ENCODE measurements at regions not wholly inside any gene's neighbourhood (a gene's known extent, or its start where the extent isn't known, plus 50 kb on each side); places are given as distances from the start of the nearest gene placed in this dataset.
A peak's percentile ranks its signal among the peaks of the same experiment; 100 is the strongest.

DNA sequence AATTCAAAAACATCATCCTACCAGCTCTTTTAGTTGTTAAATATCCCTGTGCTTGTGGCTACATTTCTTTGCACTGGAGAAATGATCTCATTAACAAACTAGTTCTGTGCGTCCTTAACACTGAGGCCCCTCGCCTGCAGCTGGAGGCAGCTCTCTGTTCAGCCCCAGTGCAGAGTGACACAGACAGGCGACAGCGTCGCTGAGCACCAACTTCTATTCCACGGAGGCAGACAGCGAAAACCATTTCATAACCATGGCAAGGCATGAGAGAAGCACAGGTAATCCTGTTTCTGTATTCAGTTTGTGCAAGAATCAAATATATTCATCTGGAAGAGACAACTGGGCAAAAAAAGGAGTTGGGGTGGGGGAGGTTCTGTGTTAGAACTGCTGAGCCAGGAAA, 530.7 kb downstream of the ZIC1 start:
- DNase-seq: peak; percentile 12

GRCh38 chr3:147940405-147941193, 531.4 kb downstream of the ZIC1 start:
- no peak for DNase-seq

GRCh38 chr3:147941969-147942368, 532.8 kb downstream of the ZIC1 start:
- no peak for DNase-seq

DNA sequence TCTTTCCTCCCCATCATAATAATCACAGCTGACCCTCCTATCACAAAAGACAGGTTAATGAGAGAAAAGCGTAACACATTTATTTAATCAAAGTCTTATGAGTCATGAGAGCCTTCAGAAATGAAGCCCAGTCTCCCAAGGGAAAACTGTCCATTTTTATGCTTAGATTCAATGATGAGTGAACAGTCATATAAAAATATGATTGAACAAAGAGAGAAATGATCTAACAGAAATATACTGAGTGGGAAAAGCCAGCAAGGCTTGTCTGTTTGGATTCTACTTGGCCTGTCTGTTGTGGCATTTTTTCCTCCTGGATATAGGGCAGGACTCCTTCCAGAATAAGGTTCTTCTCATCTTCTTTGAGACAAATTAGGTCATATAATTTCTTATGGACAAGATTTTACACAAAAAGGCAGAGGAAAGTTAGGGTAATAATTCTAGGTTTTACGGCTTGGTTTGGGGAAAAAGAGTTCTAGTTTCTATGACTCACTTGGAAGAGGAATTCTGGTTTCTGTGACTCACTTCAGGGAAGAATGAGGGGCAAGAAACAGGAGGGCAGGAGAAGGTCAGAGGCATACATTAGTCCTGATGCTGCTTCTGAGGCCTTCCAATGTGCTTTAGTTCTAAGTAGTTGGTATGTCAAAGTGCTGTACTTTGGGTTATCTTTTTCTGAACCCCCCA, 534.2 kb downstream of the ZIC1 start:
- no peak for DNase-seq

GRCh38 chr3:147945968-147946519, 536.9 kb downstream of the ZIC1 start:
- peak; percentile 35 for DNase-seq

GRCh38 chr3:147956615-147957014, 547.5 kb downstream of the ZIC1 start:
- DNase-seq: no peak

- no peak for DNase-seq
Measured at GRCh38 chr3:147958754-147959153, 549.6 kb downstream of the ZIC1 start.

DNA sequence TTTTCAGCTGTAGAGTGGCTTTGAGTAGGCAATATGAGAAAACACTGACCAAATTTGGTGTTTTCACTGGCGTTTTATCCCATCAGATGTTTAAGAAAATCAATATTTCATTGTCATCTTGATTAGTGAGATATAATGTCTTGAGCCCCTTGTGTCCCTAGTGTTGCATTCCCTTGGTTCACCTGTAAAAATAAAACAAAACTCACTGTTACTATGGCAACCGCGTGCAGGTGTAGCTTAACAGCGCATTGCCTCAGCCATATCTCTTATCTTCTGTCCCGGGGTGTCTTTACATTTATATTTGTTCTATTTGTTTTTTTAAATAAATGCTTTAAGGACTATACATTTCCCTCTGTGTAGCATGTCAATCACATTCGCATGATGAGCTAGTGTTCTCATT, 551.6 kb downstream of the ZIC1 start:
- DNase-seq: no peak

DNA sequence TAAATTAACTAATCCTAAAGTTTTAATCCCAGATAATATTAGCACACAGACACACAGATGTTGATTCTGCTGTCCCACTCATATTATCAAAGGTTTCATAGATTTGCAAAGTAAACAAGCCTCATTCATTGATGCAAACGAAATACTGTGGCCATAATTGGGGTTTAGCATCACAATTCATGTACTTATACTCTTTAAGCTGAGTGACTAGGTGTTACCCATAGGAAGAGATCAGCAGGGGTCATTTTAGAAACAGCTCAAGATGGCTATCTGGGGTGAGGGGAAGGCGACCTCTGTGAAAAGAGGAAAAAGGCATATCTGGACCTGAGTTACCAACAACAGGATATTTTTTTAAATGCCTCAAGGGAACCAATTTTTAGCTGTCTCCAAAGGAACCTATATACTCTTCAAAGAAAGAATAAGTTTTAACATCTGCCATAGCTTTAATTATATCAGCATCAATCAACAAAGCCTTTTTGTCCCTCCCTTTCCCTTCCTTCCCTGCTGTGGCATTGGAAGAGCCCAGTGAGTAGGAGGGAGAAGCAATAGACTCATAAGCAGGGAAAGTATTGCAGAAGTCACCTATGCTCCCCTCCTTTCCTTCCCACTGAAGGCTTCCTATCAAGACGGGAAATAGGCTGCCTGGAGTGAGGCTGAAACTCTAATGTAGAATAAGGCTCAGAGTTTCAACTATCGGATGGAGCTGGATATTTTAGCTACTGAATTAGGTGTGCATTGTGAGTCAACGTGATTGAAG, 553.4 kb downstream of the ZIC1 start:
- no peak for DNase-seq

- DNase-seq: no peak
Measured at GRCh38 chr3:147963711-147964110, 554.5 kb downstream of the ZIC1 start.

DNA sequence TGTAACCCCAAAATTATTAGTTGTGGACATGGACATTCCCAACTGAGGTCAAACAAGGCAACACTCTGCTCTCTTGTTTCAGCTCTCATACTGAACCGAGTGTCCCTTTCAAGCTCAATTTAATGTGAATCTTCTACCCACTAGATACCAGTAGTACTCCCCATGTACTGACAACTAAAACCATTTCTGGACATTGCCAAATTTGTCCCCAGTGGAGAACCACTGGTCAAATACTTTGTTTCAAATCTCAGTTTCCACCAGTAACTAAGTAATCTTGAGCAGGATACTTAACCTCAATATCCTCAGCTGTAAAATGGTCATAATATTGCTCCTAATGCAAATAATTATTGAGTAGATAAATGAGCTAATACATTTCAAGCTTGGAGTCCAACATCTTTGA, 566.0 kb downstream of the ZIC1 start:
- no peak for DNase-seq

DNA sequence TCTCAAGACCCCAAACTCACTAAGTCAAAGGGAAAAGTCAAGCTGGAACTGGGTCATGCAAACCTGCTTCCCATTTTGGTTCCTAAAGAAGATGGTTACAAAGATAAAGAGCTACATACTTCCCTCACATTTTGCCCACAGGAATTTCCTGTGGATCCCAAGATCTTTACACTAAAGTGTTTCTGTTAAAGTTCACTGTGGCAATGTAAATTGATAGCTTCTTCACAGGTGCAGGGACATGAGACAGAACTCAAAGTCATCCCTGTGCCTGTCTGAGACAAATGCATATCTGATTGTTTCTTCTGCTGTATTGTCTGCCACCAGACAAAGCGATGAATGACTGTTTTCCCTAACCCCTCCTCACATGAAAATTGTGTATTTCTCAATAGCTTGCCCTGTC, 567.8 kb downstream of the ZIC1 start:
- DNase-seq: no peak

- DNase-seq: no peak
Measured at GRCh38 chr3:147987549-147987948, 578.4 kb downstream of the ZIC1 start.

- DNase-seq: no peak
Measured at GRCh38 chr3:147989344-147989743, 580.2 kb downstream of the ZIC1 start.

DNA sequence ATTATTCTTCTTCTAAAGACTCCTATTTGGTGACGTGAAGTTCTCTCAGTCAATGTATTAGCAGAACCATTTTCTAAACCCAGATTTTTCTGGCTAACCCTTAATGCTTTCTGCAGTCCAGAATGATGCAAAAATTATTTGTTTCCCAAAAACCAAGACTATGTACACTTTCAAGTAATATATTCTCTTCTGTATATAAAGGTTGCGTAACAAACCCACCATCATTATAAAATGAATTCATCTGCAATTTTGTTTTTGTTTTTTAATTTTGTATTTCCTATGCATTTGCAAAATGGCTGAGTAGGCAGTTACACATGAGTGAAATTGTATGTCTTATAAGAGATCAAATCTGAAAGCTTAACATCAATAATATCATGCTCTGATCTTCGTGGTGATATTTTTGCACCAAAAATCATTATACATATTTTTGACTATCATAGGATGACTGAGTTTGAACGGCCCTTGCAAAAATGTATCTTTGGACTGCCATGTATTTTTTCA, 593.6 kb downstream of the ZIC1 start:
- DNase-seq: no peak

DNA sequence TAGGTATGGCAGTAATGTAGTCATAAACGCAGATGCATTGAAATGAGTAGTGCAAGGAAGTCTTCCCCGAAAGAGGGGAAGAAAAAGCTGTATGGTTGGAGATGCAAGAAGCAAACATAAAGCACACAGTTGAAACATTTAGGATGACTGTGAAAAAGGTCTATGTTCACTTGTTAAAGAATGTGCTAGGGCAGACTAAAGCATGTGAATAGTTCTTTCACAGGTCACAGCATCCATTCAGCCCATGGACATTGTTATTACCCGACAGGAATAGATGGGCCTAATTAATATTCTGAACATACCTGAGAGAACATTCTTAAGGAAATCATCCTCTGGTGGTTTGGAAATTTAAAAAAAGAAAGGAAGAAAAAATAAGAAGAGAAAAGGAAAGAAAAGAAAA, 595.2 kb downstream of the ZIC1 start:
- no peak for DNase-seq

GRCh38 chr3:148005456-148005855, 596.3 kb downstream of the ZIC1 start:
- no peak for DNase-seq

DNA sequence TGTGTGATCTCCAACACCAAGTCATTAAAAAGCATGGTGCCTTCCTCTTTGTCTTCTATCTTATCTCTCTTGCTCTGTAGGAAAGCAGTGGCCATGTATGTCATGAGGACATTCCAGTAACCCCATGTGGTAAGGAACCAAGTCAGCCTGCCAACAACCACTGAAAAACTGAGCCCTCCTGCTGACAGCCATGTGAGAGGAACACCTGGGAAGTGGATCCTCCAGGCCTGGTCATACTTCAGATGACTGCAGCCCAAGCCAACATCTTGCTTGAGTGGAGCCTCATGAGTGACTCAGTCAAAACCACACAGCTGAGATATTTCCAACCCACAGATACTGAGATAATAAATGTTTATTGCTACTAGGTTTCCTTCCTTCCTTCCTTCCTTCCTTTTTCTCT, 597.3 kb downstream of the ZIC1 start:
- no peak for DNase-seq

- DNase-seq: no peak
Measured at GRCh38 chr3:148008591-148008990, 599.4 kb downstream of the ZIC1 start.

- DNase-seq: no peak
Measured at GRCh38 chr3:148020861-148021260, 611.7 kb downstream of the ZIC1 start.

DNA sequence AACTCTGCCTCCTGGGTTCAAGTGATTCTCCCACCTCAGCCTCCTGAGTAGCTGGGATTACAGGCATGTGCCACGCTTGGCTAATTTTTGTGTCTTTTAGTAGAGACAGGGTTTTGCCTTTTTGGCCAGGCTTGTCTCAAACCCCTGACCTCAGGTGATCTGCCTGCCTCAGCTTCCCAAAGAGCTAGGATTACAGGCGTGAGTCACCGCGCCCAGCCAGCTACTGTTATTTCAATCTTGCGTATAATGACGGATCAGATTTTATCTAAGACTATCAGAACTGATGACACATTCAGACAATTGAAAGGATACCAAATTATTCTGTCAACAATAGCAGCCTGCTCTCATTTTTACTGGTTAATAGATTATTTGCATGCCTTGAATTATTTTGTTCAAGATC, 612.2 kb downstream of the ZIC1 start:
- DNase-seq: no peak

- DNase-seq: no peak
Measured at GRCh38 chr3:148023994-148024393, 614.8 kb downstream of the ZIC1 start.
